Panc1 (cell line): ENCODE measurements at regions not wholly inside any gene's neighbourhood (a gene's known extent, or its start where the extent isn't known, plus 50 kb on each side); places are given as distances from the start of the nearest gene placed in this dataset.

Experiments used
- CTCF ChIP-seq: fragments of 450-650 bp; IDR thresholded peaks from 2 replicates; pipeline ENCODE4 v1.5.1; 2017; ENCODE audit warnings: mild to moderate bottlenecking
- REST ChIP-seq, 2 experiments: IDR thresholded peaks; 2 replicates each; pipeline ENCODE4 v1.6.1; 2011 to 2012; ENCODE audit warnings: low read depth in 2 of 2, control low read depth in 1 of 2, low read length in 1 of 2, mild to moderate bottlenecking in 1 of 2, moderate library complexity in 1 of 2; ENCODE audit not compliant: insufficient read depth in 1 of 2

DNA sequence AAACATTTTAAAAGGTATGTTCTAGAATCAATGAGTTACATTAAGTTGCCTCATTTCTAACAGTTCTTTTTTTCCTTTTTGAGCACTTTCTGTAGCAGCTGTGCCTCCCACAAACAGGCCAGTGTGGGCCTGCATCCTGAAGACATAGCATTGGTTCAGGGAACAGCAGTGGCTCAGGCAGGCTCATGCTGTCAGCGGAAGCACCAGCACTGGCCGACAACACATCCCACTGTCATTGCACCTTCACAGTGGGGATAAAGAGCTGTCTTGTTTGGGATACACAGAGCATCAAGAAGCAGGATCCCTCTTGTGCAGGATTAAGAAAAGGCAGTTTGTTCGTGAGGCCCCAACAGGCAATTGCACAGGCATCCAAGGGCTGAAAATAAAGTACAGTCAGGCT lies 123.3 kb downstream of the MOBP start:
- TF ChIP-seq CTCF: no peak
- no peak for TF ChIP-seq REST (IDR thresholded peaks at IDR 0.05; ENCODE audit: insufficient read depth in 1 of 2, low read depth in 2 of 2, low read length in 1 of 2)
